PC-3 (cell line): ENCODE measurements at regions not wholly inside any gene's neighbourhood (a gene's known extent, or its start where the extent isn't known, plus 50 kb on each side); places are given as distances from the start of the nearest gene placed in this dataset.

ENCODE experiments used
- ATAC-seq: fragments of 200-7000 bp; cut with Tn5 transposase; 2 replicates; pipeline ENCODE4 v1.9.1; 2020; ENCODE audit warnings: mild to moderate bottlenecking, moderate library complexity
- BruUV-seq: library from RNA; stranded (reverse); fragments of 400-500 nt; replicated peaks from 2 replicates; lab custom pipeline; 2021; lab: Mats Ljungman, UMichigan
- CTCF ChIA-PET: fragments of 300-600 bp; sonication (Branson Sonifier 250); formaldehyde crosslinking; loops from one replicate; lab custom pipeline; 2022; ENCODE audit warnings: antibody characterized with exemption; lab: Charles Lee
- POLR2A ChIA-PET: fragments of 300-600 bp; sonication (Branson Sonifier 250); formaldehyde crosslinking; loops from one replicate; lab custom pipeline; 2022; ENCODE audit warnings: antibody characterized with exemption; ENCODE audit not compliant: unreplicated experiment; lab: Charles Lee
- DNase-seq: peaks from one replicate; pipeline ENCODE4 v3.0.0-alpha.2; 2015
- H2AFZ ChIP-seq: fragments of 300-600 bp; sonication (generic); 2 replicates; pipeline ENCODE4 v1.6.0; 2016; ENCODE audit warnings: antibody characterized with exemption, low read length
- H3F3A ChIP-seq: fragments of 300-600 bp; sonication (generic); one replicate; pipeline ENCODE4 v1.6.0; 2017; ENCODE audit warnings: antibody characterized with exemption, low read length, control low read depth, mild to moderate bottlenecking; ENCODE audit not compliant: unreplicated experiment
- H3K27ac ChIP-seq: fragments of 300-600 bp; sonication (generic); 2 replicates; pipeline ENCODE4 v1.5.1; 2016; ENCODE audit warnings: mild to moderate bottlenecking, low read length
- H3K27me3 ChIP-seq: fragments of 300-600 bp; sonication (generic); 2 replicates; pipeline ENCODE4 v1.6.1; 2016; ENCODE audit warnings: low read length, mixed read lengths
- H3K36me3 ChIP-seq: fragments of 300-600 bp; sonication (generic); 2 replicates; pipeline ENCODE4 v1.6.1; 2016; ENCODE audit warnings: low read depth, mixed run types, low read length, mixed read lengths
- H3K4me1 ChIP-seq: fragments of 300-600 bp; sonication (generic); 2 replicates; pipeline ENCODE4 v1.5.1; 2016; ENCODE audit warnings: low read length; ENCODE audit not compliant: insufficient read depth
- H3K4me2 ChIP-seq: fragments of 300-600 bp; sonication (generic); 2 replicates; pipeline ENCODE4 v1.6.0; 2016; ENCODE audit warnings: low read length
- H3K4me3 ChIP-seq: fragments of 300-600 bp; sonication (generic); 2 replicates; pipeline ENCODE4 v1.5.1; 2016; ENCODE audit warnings: mild to moderate bottlenecking, low read length, mixed read lengths
- H3K79me2 ChIP-seq: fragments of 300-600 bp; sonication (generic); 2 replicates; pipeline ENCODE4 v1.6.1; 2017; ENCODE audit warnings: low read length, mixed read lengths
- H3K9ac ChIP-seq: fragments of 300-600 bp; sonication (generic); 2 replicates; pipeline ENCODE4 v1.6.0; 2016; ENCODE audit warnings: mild to moderate bottlenecking, low read length
- H3K9me2 ChIP-seq: fragments of 300-600 bp; sonication (generic); replicated peaks from 2 replicates; pipeline ENCODE4 v1.6.1; 2016; ENCODE audit warnings: mixed run types, low read length, mixed read lengths
- H3K9me3 ChIP-seq: fragments of 300-600 bp; sonication (generic); 2 replicates; pipeline ENCODE4 v1.6.1; 2016; ENCODE audit warnings: low read length, mixed read lengths
- H4K20me1 ChIP-seq: fragments of 300-600 bp; sonication (generic); 2 replicates; pipeline ENCODE4 v1.6.1; 2016; ENCODE audit warnings: low read length, mixed read lengths
- CTCF ChIP-seq: fragments of 300-600 bp; sonication (generic); conservative IDR thresholded peaks from 2 replicates; pipeline ENCODE4 v1.5.1; 2017; ENCODE audit warnings: antibody characterized with exemption, low read depth, mild to moderate bottlenecking, low read length
- EZH2 ChIP-seq: fragments of 300-600 bp; sonication (generic); IDR thresholded peaks from one replicate; pipeline ENCODE4 v1.6.1; 2017; ENCODE audit warnings: antibody characterized with exemption, mild to moderate bottlenecking, low read length; ENCODE audit not compliant: unreplicated experiment
- EZH2phosphoT487 ChIP-seq: fragments of 300-600 bp; sonication (generic); IDR thresholded peaks from 2 replicates; pipeline ENCODE4 v1.6.1; 2018; ENCODE audit warnings: mild to moderate bottlenecking, antibody characterized with exemption, low read length, borderline replicate concordance
- intact Hi-C: fragments of 100-400 bp; cut with micrococcal nuclease; formaldehyde crosslinking; loops from 2 replicates; pipeline ENCODE4 v1.9.0; 2023

- Histone ChIP-seq H3K9me3 (no peaks in the 10 kb centered on the region), H3K27me3 (no peaks in the 10 kb centered on the region), H3K4me3 (no peak overlapping the region), H3K79me2 (no peaks in the 10 kb centered on the region), H4K20me1 (no peaks in the 10 kb centered on the region), H3K9me2 (no peaks in the 10 kb centered on the region), H3K4me2 (no peak overlapping the region), H3K9ac (no peak overlapping the region), H3K36me3 (no peaks in the 10 kb centered on the region), H2AFZ (no peak overlapping the region), H3K4me1 (no peaks in the 10 kb centered on the region), H3F3A (no peaks in the 10 kb centered on the region), H3K27ac (no peak overlapping the region)
- ChIA-PET POLR2A (interaction anchor here (0.6 kb wide), 1 partner anchor 1860 kb away, joined by 4 read pairs; no protein-coding TSS in a partner anchor), CTCF (no interaction called here)
- no peak for DNase-seq
- TF ChIP-seq EZH2: no peak
- no peak for TF ChIP-seq CTCF
- TF ChIP-seq EZH2phosphoT487: no peak
- ATAC-seq: no peak
- BruUV-seq: no TSS peak
- intact Hi-C loops: no loop called here
These were observed 512.2 kb downstream of the ZNF608 start for GRCh38 chr5:124234022-124234769.

- Histone ChIP-seq H3K4me3 (no peak overlapping the region), H3K79me2 (no peaks in the 10 kb centered on the region), H3K27me3 (no peaks in the 10 kb centered on the region), H2AFZ (no peak overlapping the region), H3F3A (no peaks in the 10 kb centered on the region), H3K9me2 (no peaks in the 10 kb centered on the region), H3K27ac (no peak overlapping the region), H3K9ac (no peak overlapping the region), H3K9me3 (no peaks in the 10 kb centered on the region), H3K4me2 (no peak overlapping the region), H4K20me1 (no peaks in the 10 kb centered on the region), H3K4me1 (no peaks in the 10 kb centered on the region), H3K36me3 (no peaks in the 10 kb centered on the region)
- TF ChIP-seq EZH2phosphoT487 (no peak), EZH2 (no peak), CTCF (no peak)
- no TSS peak for BruUV-seq
- intact Hi-C loops: no loop called here
- ChIA-PET CTCF (no interaction called here), POLR2A (no interaction called here)
- ATAC-seq (no peak), DNase-seq (no peak)
These were observed 513.9 kb downstream of the ZNF608 start for GRCh38 chr5:124232515-124232914.

- no TSS peak for BruUV-seq
- Histone ChIP-seq H3K9ac (no peak overlapping the region), H3F3A (no peaks in the 10 kb centered on the region), H3K4me3 (no peak overlapping the region), H2AFZ (no peak overlapping the region), H3K9me2 (no peaks in the 10 kb centered on the region), H3K79me2 (no peaks in the 10 kb centered on the region), H3K27me3 (no peaks in the 10 kb centered on the region), H3K36me3 (no peaks in the 10 kb centered on the region), H3K27ac (no peak overlapping the region), H3K4me2 (no peak overlapping the region), H3K9me3 (no peaks in the 10 kb centered on the region), H3K4me1 (no peaks in the 10 kb centered on the region), H4K20me1 (no peaks in the 10 kb centered on the region)
- POLR2A ChIA-PET: no interaction called here
- TF ChIP-seq CTCF (no peak), EZH2phosphoT487 (no peak), EZH2 (no peak)
- DNase-seq: no peak
- CTCF ChIA-PET: no interaction called here
- ATAC-seq: no peak
- intact Hi-C loops: no loop called here
These were observed 514.6 kb downstream of the ZNF608 start for GRCh38 chr5:124231802-124232201.
